NB4 (cell line): ENCODE measurements at regions not wholly inside any gene's neighbourhood (a gene's known extent, or its start where the extent isn't known, plus 50 kb on each side); places are given as distances from the start of the nearest gene placed in this dataset.

Experiments used
- DNase-seq: peaks from one replicate; pipeline ENCODE4 v3.0.0; 2010; ENCODE audit warnings: low read depth
- H3K4me3 ChIP-seq: one replicate; pipeline ENCODE4 v1.5.1; 2011; ENCODE audit warnings: mild to moderate bottlenecking, low read depth, low read length, moderate library complexity
- MYC ChIP-seq: IDR thresholded peaks from 2 replicates; pipeline ENCODE4 v1.6.1; 2011; ENCODE audit warnings: low read depth, low read length
- POLR2A ChIP-seq: IDR thresholded peaks from 2 replicates; pipeline ENCODE4 v1.6.1; 2011; ENCODE audit warnings: mild to moderate bottlenecking; ENCODE audit not compliant: insufficient read length; ENCODE audit errors: extremely low read depth
- TF ChIP-seq, protein P1 (sequence below): IDR thresholded peaks from one replicate; pipeline ENCODE4 v1.5.1; 2012; ENCODE audit warnings: low read depth, low read length
- TF ChIP-seq, protein P2 (sequence below): IDR thresholded peaks from 2 replicates; pipeline ENCODE4 v1.6.1; 2011; ENCODE audit warnings: low read depth, low read length

DNA sequence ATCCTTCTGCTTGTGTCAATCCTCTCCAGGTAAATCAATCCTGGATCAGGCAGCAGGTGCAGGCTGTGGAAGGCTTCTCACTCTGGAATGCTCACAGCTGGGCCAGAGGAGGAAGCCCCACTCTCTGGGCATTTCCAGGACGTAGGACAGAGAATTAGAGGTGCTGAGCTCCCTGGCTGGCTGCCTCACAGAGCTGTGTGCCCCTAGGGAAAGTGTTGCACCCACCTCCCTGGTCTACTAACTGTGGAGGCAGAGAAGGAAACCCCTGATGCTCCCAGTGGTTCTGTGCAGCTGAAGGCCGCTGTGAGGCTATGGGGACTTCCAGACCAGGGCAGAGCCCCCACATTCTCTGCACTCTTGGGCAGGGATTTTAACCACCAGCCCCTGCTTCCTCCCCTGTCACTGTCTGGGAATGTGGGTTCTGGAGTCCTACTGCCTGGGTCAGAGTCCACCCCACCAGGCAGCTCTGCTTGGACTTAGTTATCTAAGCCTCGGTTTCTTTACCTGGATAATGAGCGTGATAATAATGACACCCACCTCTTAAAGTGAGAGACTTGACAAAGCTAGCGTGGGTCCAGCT lies 73.5 kb upstream of the EEPD1 start:
- DNase-seq: no peak
- H3K4me3 ChIP-seq: no peak overlapping the region
- TF ChIP-seq POLR2A (no peak), MYC (no peak)
- TF ChIP-seq, protein P1, sequence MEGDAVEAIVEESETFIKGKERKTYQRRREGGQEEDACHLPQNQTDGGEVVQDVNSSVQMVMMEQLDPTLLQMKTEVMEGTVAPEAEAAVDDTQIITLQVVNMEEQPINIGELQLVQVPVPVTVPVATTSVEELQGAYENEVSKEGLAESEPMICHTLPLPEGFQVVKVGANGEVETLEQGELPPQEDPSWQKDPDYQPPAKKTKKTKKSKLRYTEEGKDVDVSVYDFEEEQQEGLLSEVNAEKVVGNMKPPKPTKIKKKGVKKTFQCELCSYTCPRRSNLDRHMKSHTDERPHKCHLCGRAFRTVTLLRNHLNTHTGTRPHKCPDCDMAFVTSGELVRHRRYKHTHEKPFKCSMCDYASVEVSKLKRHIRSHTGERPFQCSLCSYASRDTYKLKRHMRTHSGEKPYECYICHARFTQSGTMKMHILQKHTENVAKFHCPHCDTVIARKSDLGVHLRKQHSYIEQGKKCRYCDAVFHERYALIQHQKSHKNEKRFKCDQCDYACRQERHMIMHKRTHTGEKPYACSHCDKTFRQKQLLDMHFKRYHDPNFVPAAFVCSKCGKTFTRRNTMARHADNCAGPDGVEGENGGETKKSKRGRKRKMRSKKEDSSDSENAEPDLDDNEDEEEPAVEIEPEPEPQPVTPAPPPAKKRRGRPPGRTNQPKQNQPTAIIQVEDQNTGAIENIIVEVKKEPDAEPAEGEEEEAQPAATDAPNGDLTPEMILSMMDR: no peak
- TF ChIP-seq, protein P2, sequence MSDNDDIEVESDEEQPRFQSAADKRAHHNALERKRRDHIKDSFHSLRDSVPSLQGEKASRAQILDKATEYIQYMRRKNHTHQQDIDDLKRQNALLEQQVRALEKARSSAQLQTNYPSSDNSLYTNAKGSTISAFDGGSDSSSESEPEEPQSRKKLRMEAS: no peak

DNA sequence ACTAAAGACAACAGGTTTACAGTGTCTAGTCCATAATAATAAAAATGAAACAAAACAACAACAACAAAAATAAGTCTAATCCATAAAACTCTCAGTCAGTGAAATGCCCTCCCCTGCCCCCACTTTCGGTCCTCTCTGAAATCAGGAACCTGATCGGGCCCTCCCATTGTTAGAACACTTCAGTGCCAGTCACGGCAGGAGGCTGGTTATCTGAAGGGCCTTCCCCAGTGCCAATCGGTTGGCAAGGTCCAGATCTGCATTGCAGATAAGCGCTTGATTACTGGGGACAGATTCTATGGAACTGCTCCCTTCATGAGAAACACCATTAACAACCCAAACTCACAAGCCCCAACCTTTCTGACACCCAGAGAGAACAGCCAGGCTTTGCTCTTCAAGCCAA lies 72.2 kb upstream of the EEPD1 start:
- DNase-seq: no peak
- H3K4me3 ChIP-seq: no peak overlapping the region
- TF ChIP-seq POLR2A: no peak
- TF ChIP-seq, protein P1: no peak
- no peak for TF ChIP-seq MYC

DNA sequence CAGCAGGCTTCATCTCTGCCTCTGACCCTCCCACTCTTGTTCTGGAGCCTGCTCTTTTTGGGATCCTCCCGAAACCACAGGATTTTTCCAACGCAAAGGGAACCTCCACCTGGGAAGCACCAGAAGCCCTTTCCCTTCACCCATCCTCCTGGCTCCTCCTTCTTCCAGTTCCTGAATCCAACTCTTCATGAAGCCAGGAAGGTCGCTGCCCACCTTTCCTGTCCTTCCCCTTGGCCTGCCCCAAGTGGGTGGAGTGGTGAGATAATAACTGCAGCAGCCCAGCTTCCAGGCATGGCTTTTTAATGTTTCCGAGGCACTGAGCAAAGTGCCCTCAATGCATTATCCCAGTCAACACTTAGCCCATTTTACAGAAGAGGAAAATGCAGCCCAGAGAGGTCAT lies 70.8 kb upstream of the EEPD1 start:
- no peak for DNase-seq
- no peak overlapping the region for H3K4me3 ChIP-seq
- TF ChIP-seq, protein P1: no peak
- TF ChIP-seq, protein P2: no peak
- TF ChIP-seq MYC: no peak
- no peak for TF ChIP-seq POLR2A

DNA sequence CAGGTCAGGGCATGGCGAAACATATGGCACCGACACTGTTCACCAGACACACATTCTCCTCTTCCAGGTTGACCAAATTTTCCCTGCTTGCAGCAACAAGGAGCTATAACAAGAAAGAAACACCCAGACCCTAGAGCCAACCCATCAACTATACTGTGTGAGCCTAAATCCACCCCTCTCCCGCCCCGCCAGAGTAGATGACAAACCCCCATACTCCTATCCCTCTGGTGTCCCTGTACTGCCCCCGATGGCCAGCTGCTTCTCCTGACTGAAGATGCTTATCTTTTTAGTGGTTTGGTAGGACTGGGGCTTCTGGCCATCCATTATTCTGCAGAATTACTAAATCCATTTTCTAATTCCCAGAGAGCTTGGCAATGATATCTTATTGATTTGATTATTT lies 70.1 kb upstream of the EEPD1 start:
- peak; percentile 26 for DNase-seq
- no peak for TF ChIP-seq POLR2A
- no peak for TF ChIP-seq MYC
- TF ChIP-seq, protein P1: peak; percentile 28
- TF ChIP-seq, protein P2: no peak
- H3K4me3 ChIP-seq: no peak overlapping the region

DNA sequence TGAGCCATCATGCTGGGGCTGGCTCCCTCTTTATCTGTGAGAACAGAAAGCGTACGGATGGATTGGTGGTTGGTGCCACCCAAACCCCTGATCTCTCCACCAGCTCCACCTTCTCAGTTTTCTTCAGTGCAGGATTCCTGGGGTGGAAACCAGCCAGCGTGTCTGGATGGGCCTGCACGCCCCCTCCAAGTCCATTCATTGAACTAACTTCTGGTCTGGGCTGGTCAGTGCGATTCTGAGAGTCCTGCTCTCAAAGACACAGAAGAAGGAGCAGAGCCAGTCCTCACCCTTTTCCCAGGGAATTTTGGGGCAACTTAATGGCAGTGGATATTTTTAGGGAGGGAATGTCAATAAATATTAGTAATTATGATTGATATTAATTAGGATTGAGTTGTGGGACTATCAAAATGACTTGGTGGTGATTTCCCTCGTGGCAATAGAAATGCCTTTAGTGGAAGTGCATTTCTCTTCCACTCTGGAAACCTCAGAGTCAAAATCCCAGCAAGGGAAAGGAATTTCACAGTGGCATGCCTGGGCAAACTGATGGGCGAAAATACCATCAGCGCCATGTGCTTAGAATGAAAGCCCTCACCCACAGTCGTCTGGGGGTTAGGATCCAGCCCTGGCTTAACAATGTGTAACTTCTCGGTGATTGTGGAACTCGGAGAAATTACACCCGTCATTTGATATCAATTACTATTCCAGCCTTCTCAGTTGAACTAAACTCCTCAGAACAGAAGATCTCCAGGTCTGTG lies 69.3 kb upstream of the EEPD1 start:
- TF ChIP-seq, protein P1: no peak
- TF ChIP-seq POLR2A: no peak
- TF ChIP-seq MYC: no peak
- TF ChIP-seq, protein P2: no peak
- no peak for DNase-seq
- no peak overlapping the region for H3K4me3 ChIP-seq
